Hepatocyte (in vitro differentiated cells): ENCODE measurements at regions not wholly inside any gene's neighbourhood (a gene's known extent, or its start where the extent isn't known, plus 50 kb on each side); places are given as distances from the start of the nearest gene placed in this dataset.

Experiments
- DNase-seq: peaks from one replicate; pipeline ENCODE4 v3.0.0-alpha.2; 2016; ENCODE audit warnings: low spot score
- H2AFZ ChIP-seq: fragments of 200-600 bp; sonication (generic); 2 replicates; pipeline ENCODE4 v1.6.0; 2016; ENCODE audit warnings: antibody characterized with exemption, mild to moderate bottlenecking
- H3K27ac ChIP-seq: fragments of 200-600 bp; sonication (generic); 2 replicates; pipeline ENCODE4 v1.5.1; 2016; ENCODE audit warnings: mild to moderate bottlenecking
- H3K27me3 ChIP-seq: fragments of 200-600 bp; sonication (generic); 2 replicates; pipeline ENCODE4 v1.6.1; 2016
- H3K36me3 ChIP-seq: fragments of 200-600 bp; sonication (generic); replicated peaks from 2 replicates; pipeline ENCODE4 v1.5.1; 2016; ENCODE audit warnings: low read depth; ENCODE audit not compliant: insufficient read depth
- H3K4me1 ChIP-seq: fragments of 200-600 bp; sonication (generic); 2 replicates; pipeline ENCODE4 v1.5.1; 2016; ENCODE audit warnings: mild to moderate bottlenecking, moderate library complexity; ENCODE audit not compliant: insufficient read depth
- H3K4me2 ChIP-seq: fragments of 200-600 bp; sonication (generic); 2 replicates; pipeline ENCODE4 v1.6.0; 2016
- H3K4me3 ChIP-seq: fragments of 200-600 bp; sonication (generic); 2 replicates; pipeline ENCODE4 v1.5.1; 2016; ENCODE audit warnings: mild to moderate bottlenecking
- H3K79me2 ChIP-seq: fragments of 200-600 bp; sonication (generic); 2 replicates; pipeline ENCODE4 v1.6.0; 2017; ENCODE audit warnings: mild to moderate bottlenecking
- H3K9me2 ChIP-seq: fragments of 200-600 bp; sonication (generic); replicated peaks from 2 replicates; pipeline ENCODE4 v1.6.0; 2017; ENCODE audit warnings: mild to moderate bottlenecking; ENCODE audit not compliant: insufficient read depth
- H3K9me3 ChIP-seq: fragments of 200-600 bp; sonication (generic); 2 replicates; pipeline ENCODE4 v1.5.1; 2016; ENCODE audit warnings: low read depth, mild to moderate bottlenecking
- H4K20me1 ChIP-seq: fragments of 200-600 bp; sonication (generic); 2 replicates; pipeline ENCODE4 v1.6.0; 2016; ENCODE audit warnings: mild to moderate bottlenecking; ENCODE audit not compliant: insufficient read depth, poor library complexity, severe bottlenecking
- CTCF ChIP-seq: fragments of 200-600 bp; sonication (generic); IDR thresholded peaks from 2 replicates; pipeline ENCODE4 v1.5.1; 2016; ENCODE audit warnings: antibody characterized with exemption, mild to moderate bottlenecking; ENCODE audit not compliant: poor library complexity
- EZH2 ChIP-seq: fragments of 200-600 bp; sonication (generic); IDR thresholded peaks from 2 replicates; pipeline ENCODE4 v1.6.1; 2016; ENCODE audit warnings: antibody characterized with exemption, mild to moderate bottlenecking, borderline replicate concordance
- EZH2phosphoT487 ChIP-seq: fragments of 200-600 bp; sonication (generic); IDR thresholded peaks from one replicate; pipeline ENCODE4 v1.6.1; 2018; ENCODE audit warnings: antibody characterized with exemption, mild to moderate bottlenecking, low read depth, moderate library complexity; ENCODE audit not compliant: unreplicated experiment, severe bottlenecking
- WGBS: methylation state at CpG from one replicate; pipeline ENCODE4 v1.1.6; 2016; ENCODE audit warnings: low lambda C conversion rate; ENCODE audit errors: missing lambda C conversion rate; 5-methylcytosine and 5-hydroxymethylcytosine counted together

- no peak for DNase-seq
- H3K36me3 ChIP-seq, result no peaks in the 10 kb centered on the region
- 78% methylated on average over 3 of the region's 3 CpGs for WGBS
- TF ChIP-seq CTCF (no peak), EZH2phosphoT487 (no peak)
- H3K4me2 ChIP-seq, result no peak overlapping the region
- H4K20me1 ChIP-seq, result no peaks in the 10 kb centered on the region
- H3K4me3 ChIP-seq, result no peak overlapping the region
- no peak overlapping the region for H3K27ac ChIP-seq
- no peak overlapping the region for H2AFZ ChIP-seq
- no peaks in the 10 kb centered on the region for H3K9me3 ChIP-seq
- no peaks in the 10 kb centered on the region for H3K79me2 ChIP-seq
- no peaks in the 10 kb centered on the region for H3K4me1 ChIP-seq
- H3K27me3 ChIP-seq, result no peaks in the 10 kb centered on the region
- H3K9me2 ChIP-seq, result no peaks in the 10 kb centered on the region
These were observed 180.0 kb downstream of the BRD1 start for GRCh38 chr22:49647627-49648026.

- H3K4me3 ChIP-seq, result no peak overlapping the region
- H3K27ac ChIP-seq, result no peak overlapping the region
- no peaks in the 10 kb centered on the region for H4K20me1 ChIP-seq
- H2AFZ ChIP-seq, result no peak overlapping the region
- TF ChIP-seq EZH2 (no peak), EZH2phosphoT487 (no peak), CTCF (no peak)
- no peaks in the 10 kb centered on the region for H3K9me3 ChIP-seq
- H3K4me2 ChIP-seq, result no peak overlapping the region
- no peaks in the 10 kb centered on the region for H3K9me2 ChIP-seq
- no peaks in the 10 kb centered on the region for H3K27me3 ChIP-seq
- 81% methylated on average over 2 of the region's 3 CpGs for WGBS
- H3K79me2 ChIP-seq, result no peaks in the 10 kb centered on the region
- DNase-seq, result no peak
- no peaks in the 10 kb centered on the region for H3K36me3 ChIP-seq
- H3K4me1 ChIP-seq, result no peaks in the 10 kb centered on the region
These were observed 180.8 kb downstream of the BRD1 start for GRCh38 chr22:49646876-49647275.

- Histone ChIP-seq H3K4me3 (no peak overlapping the region), H3K4me1 (no peaks in the 10 kb centered on the region), H3K27me3 (no peaks in the 10 kb centered on the region), H3K9me2 (no peaks in the 10 kb centered on the region), H3K27ac (no peak overlapping the region), H3K79me2 (no peaks in the 10 kb centered on the region), H3K4me2 (no peak overlapping the region), H2AFZ (no peak overlapping the region), H4K20me1 (no peaks in the 10 kb centered on the region), H3K9me3 (no peaks in the 10 kb centered on the region), H3K36me3 (no peaks in the 10 kb centered on the region)
- WGBS, result 88% methylated on average over 13 of the region's 13 CpGs
- DNase-seq, result no peak
- no peak for TF ChIP-seq CTCF
- no peak for TF ChIP-seq EZH2phosphoT487
- TF ChIP-seq EZH2, result no peak
These were observed 181.7 kb downstream of the BRD1 start for GRCh38 chr22:49645791-49646550.
